Activated CD4-positive, alpha-beta T cell treated with anti-CD3 and anti-CD28 coated beads, Interleukin-10, Interleukin-2, amounts not matched to agents 100 ng/mL and 50 ng/mL, durations not matched to agents 16 hours and 8 hours (primary cell): ENCODE measurements at regions not wholly inside any gene's neighbourhood (a gene's known extent, or its start where the extent isn't known, plus 50 kb on each side); places are given as distances from the start of the nearest gene placed in this dataset.

Source experiments
- DNase-seq: peaks from one replicate; pipeline ENCODE4 v3.0.0-alpha.2; 2020

DNA sequence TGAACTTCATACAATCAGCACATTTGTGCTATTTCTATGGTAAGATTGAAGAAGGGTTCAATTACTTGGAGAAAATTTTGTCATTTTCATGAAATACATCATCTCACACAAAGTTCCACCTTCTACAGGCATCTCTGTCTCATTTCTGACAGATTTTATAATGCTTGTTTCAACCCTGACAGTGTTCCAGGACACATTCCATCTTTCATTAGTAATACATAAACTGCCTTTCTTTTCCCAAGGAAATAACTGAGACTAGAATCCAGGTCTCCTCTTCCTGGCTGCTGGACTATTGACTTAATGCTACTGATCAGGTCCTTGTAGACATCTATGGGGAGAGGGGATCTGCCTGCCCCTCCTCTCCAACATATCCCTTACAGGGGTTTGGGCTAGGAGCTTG is 70.1 kb upstream of the PLPP4 start:
- no peak for DNase-seq

DNA sequence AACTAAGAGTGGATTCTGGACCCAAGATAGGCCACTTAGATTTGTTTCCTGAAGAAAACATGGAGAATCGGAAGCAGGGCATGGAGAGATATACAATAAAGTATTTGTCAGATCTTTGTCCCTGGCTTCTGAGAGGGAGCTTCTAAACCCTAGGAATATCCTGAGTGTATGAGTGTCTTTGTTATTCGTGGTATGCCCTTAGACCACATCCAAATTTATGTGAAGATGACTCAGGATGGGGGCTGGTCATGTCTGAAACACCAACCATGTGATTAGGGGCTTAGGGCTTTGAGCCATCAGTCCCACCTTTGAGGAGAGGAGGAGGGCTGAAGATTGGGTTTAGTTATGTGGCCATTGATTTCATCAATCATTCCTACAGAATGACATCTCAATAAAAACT is 69.7 kb upstream of the PLPP4 start:
- DNase-seq: no peak

DNA sequence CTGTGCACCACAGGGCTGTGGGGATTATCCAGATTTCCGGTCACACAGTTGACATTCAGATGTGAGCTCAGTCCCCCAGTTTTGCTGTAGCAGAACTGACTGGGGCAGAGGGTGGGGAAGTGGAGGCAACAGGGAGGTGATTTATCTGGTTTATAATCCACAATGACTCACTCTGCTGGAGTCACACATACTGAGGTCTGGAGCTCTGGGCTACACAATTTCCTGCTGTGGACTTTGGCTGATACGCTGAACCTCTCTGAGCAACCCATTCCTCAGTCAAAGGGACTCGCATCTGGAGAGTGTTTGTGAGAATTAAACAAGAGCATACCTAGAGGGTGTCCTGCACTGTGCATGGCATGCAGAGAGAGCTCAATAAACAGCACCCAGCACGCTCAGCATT is 64.8 kb upstream of the PLPP4 start:
- no peak for DNase-seq

DNA sequence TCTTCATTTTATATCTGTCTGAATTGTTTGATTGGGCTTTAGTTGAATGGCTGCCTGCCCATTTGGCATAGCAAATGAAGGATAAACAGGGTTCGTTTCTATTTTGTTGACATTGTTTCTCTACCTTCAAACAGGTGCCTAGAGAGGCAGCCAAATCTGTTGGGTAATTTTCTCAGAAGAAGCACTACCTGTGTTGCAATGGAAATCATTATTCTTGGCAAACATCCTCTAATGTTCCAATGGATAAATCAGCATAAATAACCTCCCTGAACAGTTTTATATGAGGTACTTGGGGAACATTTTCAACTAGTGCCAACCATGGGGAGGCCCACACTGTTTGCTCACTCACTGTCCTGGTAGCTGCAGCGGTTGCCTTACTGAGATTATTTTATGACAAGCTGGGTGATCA is 64.4 kb upstream of the PLPP4 start:
- no peak for DNase-seq

DNA sequence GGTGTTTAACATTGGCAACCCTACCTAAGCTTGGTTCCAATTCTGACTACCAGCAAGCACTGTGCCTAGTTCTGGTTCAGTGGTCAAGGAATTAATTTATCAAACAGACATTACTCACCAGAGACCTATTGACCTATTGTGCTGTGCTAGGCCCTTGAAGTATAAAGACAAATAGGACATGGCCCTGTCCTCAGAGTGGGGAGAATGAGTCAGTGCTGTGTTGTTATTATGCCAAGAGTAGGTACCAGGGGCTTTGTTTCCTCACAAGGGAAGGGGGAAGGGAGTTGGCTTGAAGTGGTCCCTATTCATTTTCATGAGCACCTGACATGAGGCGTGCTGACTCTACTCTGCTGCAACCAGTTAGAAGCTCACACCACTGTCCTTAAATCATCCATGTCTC is 62.6 kb upstream of the PLPP4 start:
- DNase-seq: no peak

DNA sequence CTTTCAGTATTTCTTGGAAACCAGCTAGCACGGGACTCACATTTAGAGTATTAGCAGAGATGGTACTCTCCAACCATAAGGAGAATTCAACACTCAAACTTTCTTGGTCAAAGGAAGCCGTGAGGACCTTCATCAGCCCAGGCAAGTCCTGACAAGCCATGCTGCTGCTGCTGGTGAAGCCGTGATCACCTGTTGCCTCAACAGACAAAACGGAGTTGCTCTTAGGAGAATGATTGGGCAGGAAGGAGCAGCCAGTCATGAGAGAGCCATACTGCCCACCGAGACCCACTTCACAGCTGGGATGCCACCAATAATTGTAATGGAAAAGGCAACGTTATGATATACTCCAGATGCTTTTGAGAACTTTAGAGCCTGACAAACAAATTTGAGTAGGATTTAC is 60.8 kb upstream of the PLPP4 start:
- DNase-seq: no peak

DNA sequence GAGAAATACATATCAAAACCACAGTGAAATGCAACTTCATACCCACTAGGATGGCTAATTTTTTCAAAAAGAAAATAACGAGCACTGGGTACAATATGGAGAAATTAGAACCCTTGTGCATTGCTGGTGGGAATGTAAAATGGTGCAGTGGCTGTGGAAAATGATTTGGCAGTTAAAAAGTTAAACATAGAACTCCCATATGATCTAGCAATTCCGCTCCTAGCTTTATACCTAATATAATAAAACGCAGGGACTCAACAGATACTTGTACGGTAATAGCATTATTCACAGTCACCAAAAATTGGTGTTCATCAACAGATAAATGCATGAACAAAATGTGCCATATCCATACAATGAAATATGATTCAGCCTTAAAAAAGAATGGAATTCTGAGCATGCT is 58.8 kb upstream of the PLPP4 start:
- no peak for DNase-seq

DNA sequence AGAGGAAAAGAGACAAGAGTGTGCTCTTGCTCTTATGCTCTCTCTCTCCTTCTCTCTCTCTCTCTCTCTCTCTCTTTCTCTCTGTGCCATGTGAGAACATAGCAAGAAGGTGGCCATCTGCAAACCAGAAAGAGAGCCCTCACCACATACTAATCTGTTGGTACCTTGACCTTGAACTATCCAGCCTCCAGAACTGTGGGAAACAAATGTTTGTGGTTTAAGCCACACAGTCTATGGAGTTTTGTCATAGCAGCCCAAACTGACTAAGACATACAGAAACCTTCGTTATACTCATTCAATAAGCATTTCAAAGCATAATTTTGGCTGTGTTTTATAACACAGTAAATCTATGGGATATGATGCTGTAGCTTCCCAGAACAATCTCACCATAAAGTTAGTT is 56.4 kb upstream of the PLPP4 start:
- DNase-seq: no peak

DNA sequence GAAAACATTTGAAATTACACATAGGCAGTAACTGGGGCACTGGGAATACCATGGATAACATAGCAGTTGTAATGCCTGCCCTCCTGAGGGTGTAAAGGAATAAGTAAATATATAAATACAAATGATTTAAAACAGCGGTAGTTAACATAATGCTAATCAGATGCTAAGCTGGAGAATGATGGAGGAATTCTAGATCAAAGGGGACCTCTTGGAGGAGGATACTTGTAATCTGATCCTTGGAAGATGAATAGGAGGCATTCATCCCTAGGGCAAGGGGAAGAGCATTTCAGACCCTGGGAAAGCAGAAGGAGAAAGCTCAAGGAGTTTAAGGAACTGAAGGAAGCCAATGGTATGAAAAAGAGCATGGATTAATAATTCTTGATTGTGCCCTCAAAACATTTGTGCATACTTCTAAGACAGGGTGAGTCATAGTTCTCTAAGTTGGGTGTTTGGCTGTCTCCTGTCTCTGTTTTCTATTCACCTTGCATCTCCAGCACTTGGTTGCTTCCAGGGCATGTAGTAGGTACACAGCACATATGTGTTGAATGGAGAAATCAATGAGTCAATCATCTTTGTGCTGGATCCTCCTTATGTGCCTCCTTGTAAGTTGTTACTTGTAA is 54.8 kb upstream of the PLPP4 start:
- no peak for DNase-seq

DNA sequence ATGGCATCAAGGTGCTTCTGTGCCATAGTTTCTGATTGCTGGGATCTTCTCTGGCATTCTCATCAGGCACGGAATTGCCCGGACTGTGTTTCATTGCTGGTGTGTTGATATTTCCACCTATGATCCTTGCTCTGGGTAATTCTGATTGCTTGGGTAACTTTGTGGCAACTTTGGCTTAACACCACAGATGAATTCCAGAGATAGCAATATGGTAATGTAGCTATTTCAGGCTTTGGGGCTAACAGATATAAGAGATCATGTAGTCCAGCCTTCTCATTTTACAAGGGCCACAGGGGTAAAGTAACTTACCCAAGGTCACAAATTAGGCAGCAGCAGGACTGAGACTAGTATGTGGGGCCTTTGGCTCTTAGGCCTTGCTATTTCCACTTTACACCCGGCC is 53.9 kb upstream of the PLPP4 start:
- DNase-seq: no peak

DNA sequence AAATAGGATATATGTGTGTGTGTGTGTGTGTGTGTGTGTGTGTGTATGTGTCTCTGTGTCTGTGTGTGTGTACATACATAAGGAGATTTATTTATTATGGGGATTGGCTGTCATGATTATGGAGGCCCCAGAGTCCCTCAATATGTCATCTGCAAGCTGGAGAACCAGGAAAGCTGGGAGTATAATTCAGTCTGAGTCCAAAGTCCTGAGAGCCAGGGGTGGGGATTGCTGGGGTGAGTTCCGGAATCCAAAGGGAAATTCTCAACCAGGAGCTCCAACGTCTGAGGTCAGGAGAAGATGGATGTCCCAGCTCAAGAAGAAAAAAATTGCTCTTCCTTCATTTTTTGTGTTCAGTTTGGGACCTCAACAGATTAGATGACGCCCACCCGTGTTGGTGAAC is 50.7 kb upstream of the PLPP4 start:
- no peak for DNase-seq
